Activated B cell treated with CpG ODN at 0.5 μM for 24 hours (primary cell): ENCODE measurements at regions not wholly inside any gene's neighbourhood (a gene's known extent, or its start where the extent isn't known, plus 50 kb on each side); places are given as distances from the start of the nearest gene placed in this dataset.

ENCODE experiments used
- ATAC-seq: fragments of 200-7000 bp; cut with Tn5 transposase; one replicate; pipeline ENCODE4 v1.10.0; 2021; ENCODE audit warnings: low read depth, mild to moderate bottlenecking, moderate library complexity
- CTCF ChIA-PET: fragments of 350-600 bp; sonication (Branson Sonifier 250); formaldehyde crosslinking; loops from one replicate; lab custom pipeline; 2021; ENCODE audit warnings: antibody characterized with exemption; lab: Charles Lee
- POLR2A ChIA-PET: fragments of 350-600 bp; sonication (Branson Sonifier 250); formaldehyde crosslinking; loops from one replicate; lab custom pipeline; 2021; ENCODE audit warnings: antibody characterized with exemption; lab: Charles Lee
- DNase-seq: peaks from one replicate; pipeline ENCODE4 v3.0.0; 2022
- H3K27ac Mint-ChIP-seq: one replicate; pipeline ENCODE4 v1.8.0; 2020; ENCODE audit warnings: mixed read lengths
- H3K27me3 Mint-ChIP-seq: one replicate; pipeline ENCODE4 v1.8.0; 2021; ENCODE audit warnings: mixed read lengths
- H3K36me3 Mint-ChIP-seq: one replicate; pipeline ENCODE4 v1.8.0; 2021; ENCODE audit warnings: low read depth, mixed read lengths
- H3K4me1 Mint-ChIP-seq: one replicate; pipeline ENCODE4 v1.8.0; 2021; ENCODE audit warnings: mixed read lengths
- H3K4me3 Mint-ChIP-seq: one replicate; pipeline ENCODE4 v1.8.0; 2020; ENCODE audit warnings: mild to moderate bottlenecking, mixed read lengths
- H3K9me3 Mint-ChIP-seq: one replicate; pipeline ENCODE4 v1.8.0; 2020; ENCODE audit warnings: mixed read lengths
- intact Hi-C: fragments of 100-400 bp; cut with micrococcal nuclease; formaldehyde crosslinking; loops from one replicate; pipeline ENCODE4 v1.15.1; 2024
- TF ChIP-seq, protein P1 (sequence below): fragments of 200-600 bp; IDR thresholded peaks from one replicate; pipeline ENCODE4 v1.8.0; 2022; ENCODE audit warnings: antibody characterized with exemption, mild to moderate bottlenecking

DNA sequence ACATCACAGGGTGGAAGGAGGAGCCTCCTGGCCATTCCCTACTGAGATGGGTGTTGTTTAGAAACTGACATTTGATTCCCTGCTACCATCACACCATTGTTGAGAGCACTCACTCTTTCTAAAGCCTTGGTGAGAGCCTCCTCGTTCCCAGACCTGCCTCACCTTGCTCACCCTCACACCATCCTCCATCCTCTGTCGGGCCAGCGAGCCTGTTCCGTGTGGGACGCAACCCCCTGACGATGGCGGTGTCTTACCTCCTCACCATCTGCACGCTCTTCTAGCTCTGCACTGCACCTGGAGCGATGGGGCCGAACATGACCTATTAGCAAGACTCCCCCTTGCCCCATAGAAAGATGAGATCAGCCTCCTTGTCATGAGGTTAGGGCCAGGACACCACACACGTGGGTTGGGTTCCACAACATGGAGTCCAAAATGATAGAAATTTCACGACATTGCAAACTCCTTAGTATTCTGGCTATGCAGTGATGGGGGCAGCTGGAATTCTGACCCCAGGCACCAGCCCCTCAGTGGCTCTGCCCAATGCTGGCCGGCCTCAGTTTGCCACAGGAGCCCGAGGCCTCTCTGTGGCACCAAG is 1017.9 kb downstream of the TBC1D22A start:
- Mint-ChIP-seq H3K4me1 (no peaks in the 10 kb centered on the region), H3K27me3 (peaks cover 6% of the 10 kb centered on the region), H3K36me3 (no peaks in the 10 kb centered on the region), H3K9me3 (peaks cover under 1% of the 10 kb centered on the region), H3K27ac (no peak overlapping the region), H3K4me3 (no peak overlapping the region)
- TF ChIP-seq, protein P1, sequence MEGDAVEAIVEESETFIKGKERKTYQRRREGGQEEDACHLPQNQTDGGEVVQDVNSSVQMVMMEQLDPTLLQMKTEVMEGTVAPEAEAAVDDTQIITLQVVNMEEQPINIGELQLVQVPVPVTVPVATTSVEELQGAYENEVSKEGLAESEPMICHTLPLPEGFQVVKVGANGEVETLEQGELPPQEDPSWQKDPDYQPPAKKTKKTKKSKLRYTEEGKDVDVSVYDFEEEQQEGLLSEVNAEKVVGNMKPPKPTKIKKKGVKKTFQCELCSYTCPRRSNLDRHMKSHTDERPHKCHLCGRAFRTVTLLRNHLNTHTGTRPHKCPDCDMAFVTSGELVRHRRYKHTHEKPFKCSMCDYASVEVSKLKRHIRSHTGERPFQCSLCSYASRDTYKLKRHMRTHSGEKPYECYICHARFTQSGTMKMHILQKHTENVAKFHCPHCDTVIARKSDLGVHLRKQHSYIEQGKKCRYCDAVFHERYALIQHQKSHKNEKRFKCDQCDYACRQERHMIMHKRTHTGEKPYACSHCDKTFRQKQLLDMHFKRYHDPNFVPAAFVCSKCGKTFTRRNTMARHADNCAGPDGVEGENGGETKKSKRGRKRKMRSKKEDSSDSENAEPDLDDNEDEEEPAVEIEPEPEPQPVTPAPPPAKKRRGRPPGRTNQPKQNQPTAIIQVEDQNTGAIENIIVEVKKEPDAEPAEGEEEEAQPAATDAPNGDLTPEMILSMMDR, result no peak
- ChIA-PET CTCF (no interaction called here), POLR2A (no interaction called here)
- DNase-seq, result no peak
- intact Hi-C loops, result no loop called here
- no peak for ATAC-seq

GRCh38 chr22:47779474-47779873 is 1017.0 kb downstream of the TBC1D22A start:
- TF ChIP-seq, protein P1, result no peak
- no peaks in the 10 kb centered on the region for H3K9me3 Mint-ChIP-seq
- DNase-seq, result no peak

GRCh38 chr22:47778160-47778658 is 1015.8 kb downstream of the TBC1D22A start:
- ChIA-PET CTCF (no interaction called here), POLR2A (no interaction called here)
- no peaks in the 10 kb centered on the region for H3K36me3 Mint-ChIP-seq
- H3K9me3 Mint-ChIP-seq, result no peaks in the 10 kb centered on the region
- ATAC-seq (no peak), DNase-seq (no peak)
- intact Hi-C loops, result no loop called here
- TF ChIP-seq, protein P1, result no peak
- H3K27me3 Mint-ChIP-seq, result peaks cover 5% of the 10 kb centered on the region
- H3K4me1 Mint-ChIP-seq, result no peaks in the 10 kb centered on the region
- no peak overlapping the region for H3K4me3 Mint-ChIP-seq
- H3K27ac Mint-ChIP-seq, result no peak overlapping the region

More at GRCh38 chr22:47779474-47779873, 1017.0 kb downstream of the TBC1D22A start:
- CTCF ChIA-PET, result no interaction called here
- no peak overlapping the region for H3K27ac Mint-ChIP-seq
- peaks cover 5% of the 10 kb centered on the region for H3K27me3 Mint-ChIP-seq
- no peak overlapping the region for H3K4me3 Mint-ChIP-seq
- POLR2A ChIA-PET, result no interaction called here
- intact Hi-C loops, result no loop called here
- no peak for ATAC-seq
- H3K36me3 Mint-ChIP-seq, result no peaks in the 10 kb centered on the region
- no peaks in the 10 kb centered on the region for H3K4me1 Mint-ChIP-seq

GRCh38 chr22:47777426-47777825 is 1015.0 kb downstream of the TBC1D22A start:
- Mint-ChIP-seq H3K27me3 (peaks cover 5% of the 10 kb centered on the region), H3K36me3 (no peaks in the 10 kb centered on the region), H3K9me3 (no peaks in the 10 kb centered on the region), H3K4me3 (no peak overlapping the region), H3K27ac (no peak overlapping the region), H3K4me1 (no peaks in the 10 kb centered on the region)
- ChIA-PET CTCF (no interaction called here), POLR2A (no interaction called here)
- TF ChIP-seq, protein P1, result no peak
- ATAC-seq (no peak), DNase-seq (no peak)
- intact Hi-C loops, result no loop called here

GRCh38 chr22:47776329-47776728 is 1013.9 kb downstream of the TBC1D22A start:
- no peaks in the 10 kb centered on the region for H3K36me3 Mint-ChIP-seq
- ChIA-PET CTCF (no interaction called here), POLR2A (no interaction called here)
- no peak for DNase-seq
- H3K4me3 Mint-ChIP-seq, result no peak overlapping the region
- no peaks in the 10 kb centered on the region for H3K4me1 Mint-ChIP-seq
- H3K27me3 Mint-ChIP-seq, result no peaks in the 10 kb centered on the region
- no peak for ATAC-seq
- H3K27ac Mint-ChIP-seq, result no peak overlapping the region
- intact Hi-C loops, result no loop called here
- TF ChIP-seq, protein P1, result no peak
- H3K9me3 Mint-ChIP-seq, result peaks cover 3% of the 10 kb centered on the region
